ENCODE measurements at regions not wholly inside any gene's neighbourhood (a gene's known extent, or its start where the extent isn't known, plus 50 kb on each side); places are given as distances from the start of the nearest gene placed in this dataset.

GRCh38 chr10:20627087-20627486, 270.0 kb downstream of the NEBL start:
- H3K27me3 ChIP-seq, result no peaks in the 10 kb centered on the region
- no peaks in the 10 kb centered on the region for H3K36me3 ChIP-seq
- H3K9me3 ChIP-seq, result no peaks in the 10 kb centered on the region
- peaks cover 2% of the 10 kb centered on the region for H3K4me1 ChIP-seq
- TF ChIP-seq CTCF (IDR thresholded peaks at IDR 0.05; ENCODE audit: low read depth, low read length), result no peak
- no peak overlapping the region for H3K4me3 ChIP-seq (ENCODE audit: low read depth, low read length)
- DNase-seq, result no peak

GRCh38 chr10:20625868-20626267, 271.2 kb downstream of the NEBL start:
- no peaks in the 10 kb centered on the region for H3K27me3 ChIP-seq

GRCh38 chr10:20624642-20625041, 272.5 kb downstream of the NEBL start:
- H3K9me3 ChIP-seq, result no peaks in the 10 kb centered on the region
- no peak overlapping the region for H3K4me3 ChIP-seq (ENCODE audit: low read depth, low read length)
- H3K36me3 ChIP-seq, result no peaks in the 10 kb centered on the region
- no peak for DNase-seq
- peaks cover 2% of the 10 kb centered on the region; the same call in 1 of the 2 replicates for H3K4me1 ChIP-seq
- H3K27me3 ChIP-seq, result no peaks in the 10 kb centered on the region
- TF ChIP-seq CTCF (IDR thresholded peaks at IDR 0.05; ENCODE audit: low read depth, low read length), result no peak

More at GRCh38 chr10:20625868-20626267, 271.2 kb downstream of the NEBL start:
- DNase-seq, result no peak
- H3K9me3 ChIP-seq, result no peaks in the 10 kb centered on the region
- no peaks in the 10 kb centered on the region for H3K36me3 ChIP-seq
- H3K4me1 ChIP-seq, result peaks cover 2% of the 10 kb centered on the region; the same call in 1 of the 2 replicates
- H3K4me3 ChIP-seq (ENCODE audit: low read depth, low read length), result no peak overlapping the region
- TF ChIP-seq CTCF (IDR thresholded peaks at IDR 0.05; ENCODE audit: low read depth, low read length), result no peak

DNA sequence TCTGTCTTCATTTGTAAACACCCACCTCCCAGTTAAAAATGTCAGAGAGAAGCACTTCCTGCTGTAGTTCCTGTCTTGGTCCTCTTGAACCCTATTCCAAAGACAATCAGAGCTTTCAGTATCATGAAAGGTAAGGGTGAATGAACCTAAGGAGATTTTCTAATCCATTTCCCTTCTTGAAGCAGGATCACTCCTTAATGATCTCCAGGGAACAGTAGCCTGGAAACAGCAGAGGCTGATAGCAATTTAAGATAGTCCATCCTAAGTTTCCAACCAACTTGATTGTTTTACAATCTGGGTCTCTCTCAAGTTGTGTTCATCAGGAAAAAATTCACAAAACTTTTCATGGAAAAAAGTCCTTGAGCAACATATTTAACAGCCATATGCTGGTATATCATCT, 273.6 kb downstream of the NEBL start:
- Histone ChIP-seq H3K4me3 (ENCODE audit: low read depth, low read length) (no peak overlapping the region), H3K4me1 (peaks cover 2% of the 10 kb centered on the region; the same call in 1 of the 2 replicates), H3K36me3 (no peaks in the 10 kb centered on the region), H3K27me3 (no peaks in the 10 kb centered on the region), H3K9me3 (no peaks in the 10 kb centered on the region)
- DNase-seq, result no peak
- no peak for TF ChIP-seq CTCF (IDR thresholded peaks at IDR 0.05; ENCODE audit: low read depth, low read length)

- no peaks in the 10 kb centered on the region for H3K9me3 ChIP-seq
- H3K4me3 ChIP-seq (ENCODE audit: low read depth, low read length), result no peak overlapping the region
- no peaks in the 10 kb centered on the region for H3K27me3 ChIP-seq
- H3K4me1 ChIP-seq, result peaks cover 2% of the 10 kb centered on the region; the same call in 1 of the 2 replicates
- no peak for DNase-seq
- H3K36me3 ChIP-seq, result no peaks in the 10 kb centered on the region
- no peak for TF ChIP-seq CTCF (IDR thresholded peaks at IDR 0.05; ENCODE audit: low read depth, low read length)
Measured at GRCh38 chr10:20622531-20623211, 274.4 kb downstream of the NEBL start.

GRCh38 chr10:20620981-20621380, 276.1 kb downstream of the NEBL start:
- no peak for TF ChIP-seq CTCF (IDR thresholded peaks at IDR 0.05; ENCODE audit: low read depth, low read length)
- Histone ChIP-seq H3K27me3 (no peaks in the 10 kb centered on the region), H3K9me3 (no peaks in the 10 kb centered on the region), H3K36me3 (no peaks in the 10 kb centered on the region), H3K4me1 (peaks cover 10% of the 10 kb centered on the region; the same call in 1 of the 2 replicates), H3K4me3 (ENCODE audit: low read depth, low read length) (no peak overlapping the region)
- no peak for DNase-seq

Data from BE2C (cell line).